ENCODE measurements at regions not wholly inside any gene's neighbourhood (a gene's known extent, or its start where the extent isn't known, plus 50 kb on each side); places are given as distances from the start of the nearest gene placed in this dataset.

GRCh38 chr4:11889099-11889498 is 460.4 kb upstream of the HS3ST1 start:
- H3K36me3 ChIP-seq (replicated peaks) = no peaks in the 10 kb centered on the region
- H3K4me3 ChIP-seq (ENCODE audit: low read depth, low read length) = no peak overlapping the region
- no peak for TF ChIP-seq CTCF (IDR thresholded peaks at IDR 0.05; ENCODE audit: low read depth, low read length, missing control alignments)
- no peak overlapping the region for H3K27ac ChIP-seq
- no peaks in the 10 kb centered on the region for H3K27me3 ChIP-seq (replicated peaks)
- in situ Hi-C loops (cut with HindIII; ENCODE audit: low pct_ligation_motif_present, low sequenced_read_pairs) = no loop called here
- no peak for DNase-seq

GRCh38 chr4:11881947-11882346 is 453.3 kb upstream of the HS3ST1 start:
- no peak for DNase-seq
- H3K27ac ChIP-seq = no peak overlapping the region
- no peak overlapping the region for H3K4me3 ChIP-seq (ENCODE audit: low read depth, low read length)
- no peaks in the 10 kb centered on the region for H3K27me3 ChIP-seq (replicated peaks)
- H3K36me3 ChIP-seq (replicated peaks) = no peaks in the 10 kb centered on the region
- in situ Hi-C loops (cut with HindIII; ENCODE audit: low pct_ligation_motif_present, low sequenced_read_pairs) = no loop called here
- TF ChIP-seq CTCF (IDR thresholded peaks at IDR 0.05; ENCODE audit: low read depth, low read length, missing control alignments) = no peak

- no peak for DNase-seq
- TF ChIP-seq CTCF (IDR thresholded peaks at IDR 0.05; ENCODE audit: low read depth, low read length, missing control alignments) = no peak
- in situ Hi-C loops (cut with HindIII; ENCODE audit: low pct_ligation_motif_present, low sequenced_read_pairs) = no loop called here
- Histone ChIP-seq H3K36me3 (replicated peaks) (no peaks in the 10 kb centered on the region), H3K27me3 (replicated peaks) (no peaks in the 10 kb centered on the region), H3K27ac (no peak overlapping the region), H3K4me3 (ENCODE audit: low read depth, low read length) (no peak overlapping the region)
Measured at GRCh38 chr4:11881364-11881763, 452.7 kb upstream of the HS3ST1 start.

GRCh38 chr4:11878241-11878640 is 449.5 kb upstream of the HS3ST1 start:
- no peak overlapping the region for H3K4me3 ChIP-seq (ENCODE audit: low read depth, low read length)
- in situ Hi-C loops (cut with HindIII; ENCODE audit: low pct_ligation_motif_present, low sequenced_read_pairs) = no loop called here
- TF ChIP-seq CTCF (IDR thresholded peaks at IDR 0.05; ENCODE audit: low read depth, low read length, missing control alignments) = no peak
- no peaks in the 10 kb centered on the region for H3K36me3 ChIP-seq (replicated peaks)
- H3K27me3 ChIP-seq (replicated peaks) = no peaks in the 10 kb centered on the region
- H3K27ac ChIP-seq = no peak overlapping the region
- no peak for DNase-seq

GRCh38 chr4:11876104-11876503 is 447.4 kb upstream of the HS3ST1 start:
- Histone ChIP-seq H3K27ac (no peak overlapping the region), H3K36me3 (replicated peaks) (no peaks in the 10 kb centered on the region), H3K27me3 (replicated peaks) (no peaks in the 10 kb centered on the region), H3K4me3 (ENCODE audit: low read depth, low read length) (no peak overlapping the region)
- in situ Hi-C loops (cut with HindIII; ENCODE audit: low pct_ligation_motif_present, low sequenced_read_pairs) = no loop called here
- no peak for TF ChIP-seq CTCF (IDR thresholded peaks at IDR 0.05; ENCODE audit: low read depth, low read length, missing control alignments)
- DNase-seq = no peak

- Histone ChIP-seq H3K27me3 (replicated peaks) (no peaks in the 10 kb centered on the region), H3K36me3 (replicated peaks) (no peaks in the 10 kb centered on the region), H3K27ac (no peak overlapping the region), H3K4me3 (ENCODE audit: low read depth, low read length) (no peak overlapping the region)
- no peak for TF ChIP-seq CTCF (IDR thresholded peaks at IDR 0.05; ENCODE audit: low read depth, low read length, missing control alignments)
- in situ Hi-C loops (cut with HindIII; ENCODE audit: low pct_ligation_motif_present, low sequenced_read_pairs) = no loop called here
- DNase-seq = no peak
Measured at GRCh38 chr4:11869191-11869870, 440.6 kb upstream of the HS3ST1 start.
